HL-60 (cell line): ENCODE measurements at regions not wholly inside any gene's neighbourhood (a gene's known extent, or its start where the extent isn't known, plus 50 kb on each side); places are given as distances from the start of the nearest gene placed in this dataset.

Experiments used
- DNase-seq, 2 experiments: peaks; one replicate each; pipeline ENCODE4 v3.0.0-alpha.2; 2010 to 2020; ENCODE audit warnings: low read depth in 1 of 2, low spot score in 1 of 2
- H3K27ac ChIP-seq: fragments of 250-450 bp; sonication (Bioruptor Pico); replicated peaks from 2 replicates; pipeline ENCODE4 v1.5.1; 2020; ENCODE audit warnings: mild to moderate bottlenecking, moderate library complexity
- H3K27me3 ChIP-seq: fragments of 250-450 bp; sonication (Bioruptor Pico); 2 replicates; pipeline ENCODE4 v1.5.1; 2021; ENCODE audit warnings: mild to moderate bottlenecking, moderate library complexity; ENCODE audit not compliant: insufficient read depth, poor library complexity, severe bottlenecking
- H3K4me3 ChIP-seq: replicated peaks from 2 replicates; pipeline ENCODE4 v1.5.1; 2011; ENCODE audit warnings: mild to moderate bottlenecking, control low read depth, low read length; ENCODE audit not compliant: insufficient read depth
- GABPA ChIP-seq: IDR thresholded peaks from 2 replicates; pipeline ENCODE4 v1.6.1; 2012; ENCODE audit warnings: low read depth
- POLR2AphosphoS5 ChIP-seq: IDR thresholded peaks from 2 replicates; pipeline ENCODE4 v1.6.1; 2012; ENCODE audit warnings: low read depth
- REST ChIP-seq: IDR thresholded peaks from 2 replicates; pipeline ENCODE4 v1.6.1; 2012; ENCODE audit warnings: low read depth; ENCODE audit not compliant: insufficient replicate concordance
- SPI1 ChIP-seq: IDR thresholded peaks from 2 replicates; pipeline ENCODE4 v1.6.1; 2012; ENCODE audit warnings: low read depth, mild to moderate bottlenecking, borderline replicate concordance
- TF ChIP-seq, protein P1 (sequence below): IDR thresholded peaks from one replicate; pipeline ENCODE4 v1.5.1; 2011; ENCODE audit warnings: low read length, control low read depth, inconsistent platforms; ENCODE audit not compliant: insufficient read depth

DNA sequence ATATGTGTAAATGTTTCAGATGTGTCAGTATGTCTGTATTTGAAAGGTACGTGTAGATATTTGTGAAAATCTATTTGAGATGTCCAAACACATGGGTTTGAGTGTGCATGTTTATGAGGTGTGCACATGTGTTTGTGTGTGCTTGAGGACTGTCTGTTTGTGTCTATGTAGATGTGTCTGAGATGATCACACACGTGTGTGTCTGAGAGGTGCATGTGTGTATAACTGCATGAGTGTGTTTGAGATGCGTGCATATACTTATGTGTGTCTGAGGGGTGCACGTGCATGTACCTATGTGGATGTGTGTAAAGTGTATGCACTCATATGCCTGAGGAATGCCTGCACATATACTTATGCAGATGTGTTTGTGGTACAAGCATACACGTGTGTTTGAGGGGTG lies 584.4 kb downstream of the BUD13 start:
- H3K4me3 ChIP-seq = no peak overlapping the region
- DNase-seq = no peak
- H3K27ac ChIP-seq = no peak overlapping the region
- TF ChIP-seq POLR2AphosphoS5 = no peak
- TF ChIP-seq SPI1 = no peak
- peaks cover 11% of the 10 kb centered on the region for H3K27me3 ChIP-seq

- peaks cover 5% of the 10 kb centered on the region for H3K27me3 ChIP-seq
- no peak overlapping the region for H3K27ac ChIP-seq
- no peak overlapping the region for H3K4me3 ChIP-seq
- no peak for DNase-seq
- no peak for TF ChIP-seq POLR2AphosphoS5
- TF ChIP-seq, protein P1, sequence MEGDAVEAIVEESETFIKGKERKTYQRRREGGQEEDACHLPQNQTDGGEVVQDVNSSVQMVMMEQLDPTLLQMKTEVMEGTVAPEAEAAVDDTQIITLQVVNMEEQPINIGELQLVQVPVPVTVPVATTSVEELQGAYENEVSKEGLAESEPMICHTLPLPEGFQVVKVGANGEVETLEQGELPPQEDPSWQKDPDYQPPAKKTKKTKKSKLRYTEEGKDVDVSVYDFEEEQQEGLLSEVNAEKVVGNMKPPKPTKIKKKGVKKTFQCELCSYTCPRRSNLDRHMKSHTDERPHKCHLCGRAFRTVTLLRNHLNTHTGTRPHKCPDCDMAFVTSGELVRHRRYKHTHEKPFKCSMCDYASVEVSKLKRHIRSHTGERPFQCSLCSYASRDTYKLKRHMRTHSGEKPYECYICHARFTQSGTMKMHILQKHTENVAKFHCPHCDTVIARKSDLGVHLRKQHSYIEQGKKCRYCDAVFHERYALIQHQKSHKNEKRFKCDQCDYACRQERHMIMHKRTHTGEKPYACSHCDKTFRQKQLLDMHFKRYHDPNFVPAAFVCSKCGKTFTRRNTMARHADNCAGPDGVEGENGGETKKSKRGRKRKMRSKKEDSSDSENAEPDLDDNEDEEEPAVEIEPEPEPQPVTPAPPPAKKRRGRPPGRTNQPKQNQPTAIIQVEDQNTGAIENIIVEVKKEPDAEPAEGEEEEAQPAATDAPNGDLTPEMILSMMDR = no peak
- no peak for TF ChIP-seq SPI1
- no peak for TF ChIP-seq REST
- TF ChIP-seq GABPA = no peak
Observed at GRCh38 chr11:116187026-116187425, 585.8 kb downstream of the BUD13 start.

DNA sequence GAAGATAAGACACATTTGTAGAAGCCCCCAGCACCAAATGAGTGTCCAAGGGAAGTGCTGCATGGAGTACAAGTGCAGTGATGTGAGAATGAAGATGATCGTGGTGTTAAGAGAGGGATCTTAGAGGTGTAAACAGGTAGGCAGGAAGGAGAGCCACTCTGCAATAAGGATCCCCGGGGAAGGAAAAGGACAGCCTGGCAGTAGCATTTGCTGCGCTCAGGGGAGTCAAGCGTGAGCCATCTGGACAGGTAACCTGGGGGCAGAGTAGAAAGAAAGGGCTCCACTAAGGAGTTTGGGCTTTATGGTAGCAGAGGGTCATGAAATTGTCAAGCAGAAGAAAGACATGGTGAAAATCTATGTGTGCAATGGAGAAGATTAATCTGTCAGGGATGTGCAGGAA lies 587.2 kb downstream of the BUD13 start:
- Histone ChIP-seq H3K4me3 (no peak overlapping the region), H3K27me3 (peaks cover 5% of the 10 kb centered on the region), H3K27ac (no peak overlapping the region)
- TF ChIP-seq POLR2AphosphoS5 (no peak), SPI1 (no peak), REST (no peak), GABPA (no peak)
- TF ChIP-seq, protein P1 = no peak
- no peak for DNase-seq

GRCh38 chr11:116184763-116185162 lies 588.0 kb downstream of the BUD13 start:
- TF ChIP-seq REST (no peak), GABPA (no peak), POLR2AphosphoS5 (no peak), SPI1 (no peak)
- TF ChIP-seq, protein P1 = no peak
- Histone ChIP-seq H3K4me3 (no peak overlapping the region), H3K27me3 (peaks cover 4% of the 10 kb centered on the region), H3K27ac (no peak overlapping the region)
- DNase-seq = no peak
